SH-SY5Y (cell line): ENCODE measurements at regions not wholly inside any gene's neighbourhood (a gene's known extent, or its start where the extent isn't known, plus 50 kb on each side); places are given as distances from the start of the nearest gene placed in this dataset.

ENCODE experiments used
- GATA2 ChIP-seq: IDR thresholded peaks from 2 replicates; pipeline ENCODE4 v1.6.1; 2011; ENCODE audit warnings: mild to moderate bottlenecking, low read depth, low read length
- GATA3 ChIP-seq: IDR thresholded peaks from 2 replicates; pipeline ENCODE4 v1.6.1; 2011; ENCODE audit warnings: low read depth, mild to moderate bottlenecking, low read length, moderate library complexity

DNA sequence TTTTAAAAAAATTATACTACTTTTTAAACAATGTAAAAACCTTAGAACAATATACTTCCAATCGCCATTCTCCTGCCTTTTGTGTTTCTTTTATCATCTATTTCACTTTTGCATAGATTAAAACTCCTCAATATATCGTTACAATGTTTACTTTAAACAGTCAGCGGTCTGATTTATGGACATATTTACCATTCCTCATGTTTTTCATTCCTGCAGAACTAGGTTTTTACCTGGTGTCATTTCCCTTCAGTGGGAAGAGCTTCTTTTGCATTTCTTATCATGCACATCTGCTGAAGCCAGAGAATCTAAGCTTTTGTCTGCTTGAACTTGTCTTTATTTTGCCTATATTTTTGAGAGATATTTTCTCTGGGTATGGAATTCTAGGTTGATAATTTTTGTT, 277.4 kb upstream of the PLXNA2 start:
- no peak for TF ChIP-seq GATA2
- TF ChIP-seq GATA3: no peak
